GM19023 (cell line): ENCODE measurements at regions not wholly inside any gene's neighbourhood (a gene's known extent, or its start where the extent isn't known, plus 50 kb on each side); places are given as distances from the start of the nearest gene placed in this dataset.
A peak's percentile ranks its signal among the peaks of the same experiment; 100 is the strongest.

Experiments
- ATAC-seq: cut with Tn5 transposase; IDR thresholded peaks from one replicate; pipeline ENCODE4 v1.9.1; 2021; ENCODE audit warnings: mild to moderate bottlenecking, moderate library complexity; ENCODE audit not compliant: unreplicated experiment

DNA sequence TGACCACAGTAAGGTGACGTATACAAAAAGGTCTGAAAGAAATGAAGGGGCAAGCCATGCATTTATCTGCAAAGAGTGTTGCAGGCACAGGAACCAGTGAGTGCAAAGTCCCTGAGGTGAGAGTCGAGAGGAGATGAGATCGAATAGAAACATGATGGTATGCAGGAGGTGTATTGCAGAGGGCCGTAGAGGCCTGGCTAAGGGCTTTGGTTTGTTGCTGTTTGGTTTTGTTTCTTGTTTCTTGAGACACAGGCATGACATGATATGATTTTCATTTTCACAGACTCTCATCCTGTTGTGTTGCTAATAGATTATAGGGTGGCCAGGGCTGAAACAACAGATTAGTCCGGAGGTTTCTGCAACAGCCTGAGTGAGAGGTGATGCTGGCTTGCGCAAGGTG, 80.4 kb downstream of the HSPH1 start:
- ATAC-seq, result no peak

DNA sequence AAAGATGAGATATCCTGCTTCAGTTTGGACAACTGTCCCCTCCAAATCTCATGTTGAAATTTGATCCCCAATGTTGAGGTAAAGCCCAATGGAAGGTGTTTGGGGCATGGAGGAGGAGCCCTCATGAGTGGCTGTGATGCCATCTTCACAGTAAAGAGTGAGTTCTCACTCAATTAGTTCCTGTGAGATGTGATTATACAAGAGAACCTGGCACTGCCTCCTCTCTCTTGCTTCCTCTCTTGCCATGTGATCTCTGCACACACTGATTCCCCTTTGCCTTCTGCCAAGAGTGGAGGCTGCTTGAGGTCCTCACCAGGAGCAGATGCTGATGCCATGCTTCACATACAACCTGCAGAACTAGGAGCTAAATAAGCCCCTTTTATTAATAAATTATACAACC, 86.9 kb downstream of the HSPH1 start:
- no peak for ATAC-seq

DNA sequence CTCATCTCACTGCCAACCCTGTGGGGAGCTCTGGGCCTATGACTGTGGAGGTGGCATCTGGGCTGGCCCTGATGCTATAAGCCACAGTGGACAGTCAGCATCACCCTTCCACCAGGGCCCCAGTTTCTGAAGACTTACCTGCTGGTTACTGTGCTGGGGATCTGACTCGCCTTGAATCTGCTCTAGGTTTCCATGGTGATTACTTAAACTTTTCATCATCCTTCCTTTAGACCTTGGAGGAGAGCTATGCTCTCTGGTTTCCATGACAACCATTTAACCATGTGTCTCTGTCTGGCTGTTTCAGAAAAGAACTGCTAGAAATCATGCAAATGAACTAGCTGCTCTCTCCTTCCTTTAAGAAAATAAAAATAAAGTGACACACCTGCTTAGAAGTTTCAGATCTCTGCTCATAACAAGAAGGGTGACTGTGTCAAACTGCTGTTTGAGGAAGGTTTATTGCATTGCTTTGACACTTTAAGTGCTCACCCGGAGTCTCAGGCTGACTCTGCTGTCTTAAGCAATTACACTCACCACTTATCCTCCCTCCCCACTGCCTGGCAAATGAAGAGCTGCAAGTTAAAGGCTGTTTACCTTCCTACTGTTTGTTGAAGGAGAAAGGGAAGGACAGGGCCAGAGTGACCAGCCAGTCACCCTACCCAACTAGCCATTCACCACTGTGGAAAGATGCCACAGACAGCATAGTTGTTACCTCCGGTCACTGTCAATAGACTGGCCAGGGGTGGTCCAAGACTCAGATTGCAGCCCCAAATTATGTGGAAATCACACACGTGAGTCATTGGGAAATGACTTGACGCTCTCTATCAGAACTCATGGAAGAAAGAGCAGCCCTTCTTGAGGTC, 87.6 kb downstream of the HSPH1 start:
- peak; percentile 92 for ATAC-seq

DNA sequence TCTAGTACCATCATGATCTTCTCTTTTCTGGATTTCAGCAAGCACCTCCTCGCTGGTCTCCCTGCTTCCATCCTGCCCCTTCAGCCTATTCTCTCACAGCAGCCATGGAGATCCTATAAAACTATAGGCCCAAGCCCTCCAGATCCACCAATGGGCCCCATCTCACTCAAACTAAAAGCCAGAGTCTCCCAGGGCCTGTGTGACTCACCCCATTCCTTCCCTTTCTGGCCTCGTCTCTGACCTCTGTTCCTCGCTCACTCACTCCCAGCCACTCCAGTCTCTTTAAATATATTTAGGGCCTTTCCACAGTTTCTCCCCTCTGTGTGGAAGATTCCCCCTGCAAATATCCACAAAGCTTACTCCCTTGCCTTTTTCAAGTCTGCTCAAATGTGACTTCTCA, 89.7 kb downstream of the HSPH1 start:
- ATAC-seq, result no peak

DNA sequence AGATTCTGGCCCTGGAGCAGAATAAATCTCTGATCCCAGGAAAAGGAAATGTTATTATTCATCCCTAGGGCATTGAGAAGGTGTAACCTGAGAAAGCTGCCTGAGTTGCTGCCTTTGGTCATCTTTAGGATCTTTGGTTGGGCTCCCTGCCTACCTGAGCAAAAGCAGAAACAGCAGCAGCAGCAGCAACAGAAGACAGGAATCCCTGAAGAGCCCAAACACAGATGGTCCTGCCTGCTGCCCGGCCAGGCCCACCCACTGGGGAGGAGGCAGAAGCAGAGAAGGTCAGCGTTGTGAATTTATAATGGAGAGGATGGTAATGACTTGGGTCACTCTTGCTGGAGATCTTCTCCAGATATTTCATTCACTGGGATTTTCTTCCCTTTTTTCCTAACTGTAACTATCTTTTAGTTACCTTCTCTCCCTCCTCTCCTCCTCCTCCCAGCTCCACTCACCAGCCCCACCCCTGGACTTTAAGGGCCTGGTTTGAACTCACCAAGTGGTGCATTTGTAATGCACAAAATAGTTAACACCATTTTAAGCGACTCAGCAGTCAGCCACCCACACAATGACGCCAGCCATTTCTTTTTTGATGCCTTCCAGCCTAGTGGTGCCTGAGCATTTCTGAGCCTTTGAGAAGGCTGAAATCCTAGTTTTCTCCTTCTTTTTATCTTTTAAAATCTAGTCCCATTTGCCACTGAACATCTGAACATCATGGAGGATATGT, 91.7 kb downstream of the HSPH1 start:
- no peak for ATAC-seq

DNA sequence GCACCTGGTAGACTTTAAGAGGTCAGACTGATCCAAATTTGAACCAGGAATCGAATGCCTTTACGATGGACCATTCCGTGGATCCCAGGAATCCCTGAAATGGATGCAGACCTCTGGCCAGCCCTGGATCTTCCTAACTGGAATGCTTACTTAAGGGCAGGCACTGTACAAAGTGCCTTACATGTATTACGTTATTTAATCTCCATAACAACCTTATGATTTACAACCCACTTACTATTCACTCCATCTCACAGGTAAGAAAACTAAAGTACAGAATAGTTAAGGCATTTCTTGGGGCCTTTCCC, 93.6 kb downstream of the HSPH1 start:
- no peak for ATAC-seq

DNA sequence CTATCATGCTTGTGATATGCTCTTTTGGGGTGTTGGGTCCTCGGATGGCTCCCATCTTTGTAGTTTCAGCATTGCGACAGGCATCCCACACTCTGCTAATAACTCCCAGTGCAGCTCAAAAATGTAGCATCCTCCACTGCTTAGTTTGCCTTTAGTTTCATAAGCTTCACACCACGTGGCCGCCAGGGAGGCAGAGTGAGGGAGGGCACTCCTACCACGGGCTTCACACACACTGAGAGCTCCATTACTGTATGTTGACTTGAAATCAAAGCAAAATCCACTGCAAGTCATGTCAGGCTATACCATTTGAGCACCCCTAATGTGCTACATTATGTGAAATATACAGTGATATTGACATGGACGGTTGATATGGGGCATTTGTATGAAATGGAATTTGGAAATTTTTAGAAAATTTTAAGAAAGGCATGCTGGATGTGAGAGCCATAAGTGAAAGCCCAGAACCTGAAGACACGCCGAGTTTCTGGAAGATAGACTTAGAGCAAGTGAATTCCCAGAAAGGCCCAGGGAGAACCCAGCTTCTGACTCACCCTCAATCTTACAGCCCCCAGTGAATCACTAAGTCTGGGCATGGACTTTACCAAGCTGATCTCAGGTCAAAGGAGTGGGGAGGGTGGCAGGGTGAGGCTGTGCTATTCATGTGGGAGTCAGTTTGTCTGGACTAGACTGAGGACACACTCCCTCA, 94.1 kb downstream of the HSPH1 start:
- ATAC-seq, result no peak

DNA sequence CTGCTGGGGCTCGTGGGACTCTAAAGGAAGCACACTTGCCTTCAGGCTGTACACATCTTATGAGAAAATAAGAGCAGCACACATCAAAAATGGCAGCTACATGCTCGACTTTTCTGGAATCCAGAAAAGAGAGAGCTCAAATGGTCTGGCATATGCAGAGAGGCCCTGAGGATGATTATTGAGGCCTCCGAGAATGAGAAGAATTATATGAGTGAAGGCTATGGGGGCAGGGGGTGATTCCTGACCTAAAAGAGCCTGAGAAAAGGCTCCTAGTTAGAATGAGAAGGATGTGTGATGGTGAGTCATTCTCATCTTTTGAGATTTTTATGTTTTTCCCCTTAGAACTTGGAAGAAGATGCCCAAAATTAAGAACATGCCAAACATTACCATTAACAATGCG, 97.1 kb downstream of the HSPH1 start:
- ATAC-seq, result no peak

DNA sequence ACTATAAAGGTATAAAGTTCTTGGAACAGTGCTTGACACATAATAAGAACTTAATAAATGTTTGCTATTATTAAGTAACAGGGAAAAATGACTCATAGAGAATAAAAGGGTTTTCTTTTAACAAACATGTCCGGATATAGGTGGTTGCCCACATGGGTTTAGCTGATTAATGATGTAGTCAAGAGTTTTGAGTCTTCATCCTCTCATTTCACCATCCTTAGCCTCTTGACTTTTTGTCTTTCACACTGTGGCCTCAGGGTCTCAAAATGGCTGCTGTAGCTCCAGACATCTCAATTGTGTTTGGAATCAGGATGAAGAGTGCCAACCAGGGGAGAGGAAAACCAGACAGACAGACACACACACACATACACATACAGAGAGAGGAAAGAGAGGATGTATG, 97.9 kb downstream of the HSPH1 start:
- no peak for ATAC-seq

DNA sequence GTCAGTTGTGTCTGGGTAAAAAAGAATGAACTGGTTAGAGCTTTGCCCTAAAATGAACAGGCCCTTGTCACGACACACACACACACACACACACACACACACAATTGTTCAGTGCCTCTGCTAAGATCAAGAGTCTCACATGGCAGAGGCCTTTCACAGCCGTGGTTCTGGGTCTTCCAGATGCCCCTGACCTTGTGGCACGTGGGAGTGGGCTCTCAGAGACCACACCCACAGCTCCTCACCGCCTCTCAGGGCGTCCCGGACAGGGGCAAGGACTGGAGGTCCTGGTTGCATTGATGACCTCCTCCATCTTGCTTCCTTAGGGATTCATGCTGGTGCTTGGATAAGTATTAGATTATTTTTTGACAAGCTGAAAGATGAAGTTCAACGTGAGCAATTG, 101.0 kb downstream of the HSPH1 start:
- ATAC-seq, result no peak

DNA sequence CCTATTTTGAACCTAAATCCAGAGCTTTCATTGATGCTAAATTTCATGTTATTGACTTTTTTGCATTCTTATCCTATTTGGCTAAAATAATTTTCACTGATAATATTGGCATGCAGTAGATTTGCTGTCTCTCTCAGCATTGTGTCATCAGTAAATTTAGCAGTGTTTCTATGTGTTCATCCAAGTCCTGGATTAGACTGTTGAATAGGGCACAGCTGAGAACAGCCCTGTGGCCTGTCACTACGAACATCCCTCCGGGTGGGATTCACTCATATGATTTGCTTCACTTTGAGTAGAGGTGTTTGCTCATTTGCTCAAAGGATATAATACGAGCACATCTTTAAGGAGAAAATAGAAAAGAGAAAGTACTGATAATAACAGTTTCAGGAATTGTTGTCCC, 101.5 kb downstream of the HSPH1 start:
- ATAC-seq, result no peak

DNA sequence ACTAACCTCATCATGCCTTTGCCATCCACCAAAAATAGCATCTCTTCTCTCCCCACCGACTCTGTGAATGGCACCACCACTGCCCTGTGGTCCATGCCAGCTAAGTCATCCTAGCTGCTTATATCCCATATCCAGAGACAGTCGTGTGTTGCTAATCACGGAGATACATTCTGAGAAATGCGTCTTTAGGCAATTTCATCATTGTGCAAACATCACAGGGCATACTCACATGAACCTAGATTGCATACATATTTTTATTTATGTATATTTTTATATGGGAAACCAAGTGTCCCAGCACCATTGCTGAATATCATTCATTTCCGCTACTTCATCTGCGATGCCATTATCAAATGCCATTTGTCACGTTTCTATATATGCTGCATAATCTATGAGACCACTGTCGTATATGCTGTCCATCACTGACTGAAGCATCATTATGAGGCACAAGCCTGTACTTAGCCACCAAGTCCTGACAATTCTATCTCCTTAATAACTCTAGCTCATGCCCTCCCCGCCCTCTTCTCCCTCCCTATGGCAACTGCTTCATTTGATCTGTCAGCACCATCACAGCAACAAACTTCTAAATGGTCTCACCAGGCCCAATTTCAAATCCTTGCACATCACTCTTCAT, 104.2 kb downstream of the HSPH1 start:
- ATAC-seq, result no peak

DNA sequence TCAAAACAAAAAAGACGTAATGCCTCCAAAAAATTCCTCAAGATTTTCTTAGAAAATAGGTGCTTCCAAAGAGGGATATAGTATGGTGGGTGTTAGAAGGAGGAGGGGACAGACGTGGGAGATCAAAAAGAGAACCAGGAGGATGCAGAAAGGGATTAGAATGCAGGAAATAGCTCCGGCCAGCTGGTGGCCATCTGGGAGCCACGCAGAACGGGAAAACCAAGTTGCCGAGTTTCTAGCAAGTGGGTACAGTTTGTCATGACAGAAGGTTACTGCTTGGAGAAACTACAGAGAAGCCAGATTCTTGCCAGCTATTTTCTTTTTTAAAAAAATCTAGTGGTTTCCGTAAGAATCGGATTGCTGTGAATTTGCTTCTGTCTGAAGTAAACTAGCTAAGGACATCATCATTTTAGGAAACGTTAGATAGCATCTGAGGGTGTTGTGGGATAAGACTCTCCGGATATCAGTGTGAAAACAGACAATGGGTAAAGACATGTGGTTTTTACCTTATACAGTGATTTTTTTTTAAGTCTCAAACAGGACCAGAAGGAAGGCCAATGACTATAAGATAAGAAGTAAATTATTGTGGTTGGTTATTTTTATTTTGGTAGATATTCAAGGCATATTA, 104.9 kb downstream of the HSPH1 start:
- ATAC-seq, result no peak

DNA sequence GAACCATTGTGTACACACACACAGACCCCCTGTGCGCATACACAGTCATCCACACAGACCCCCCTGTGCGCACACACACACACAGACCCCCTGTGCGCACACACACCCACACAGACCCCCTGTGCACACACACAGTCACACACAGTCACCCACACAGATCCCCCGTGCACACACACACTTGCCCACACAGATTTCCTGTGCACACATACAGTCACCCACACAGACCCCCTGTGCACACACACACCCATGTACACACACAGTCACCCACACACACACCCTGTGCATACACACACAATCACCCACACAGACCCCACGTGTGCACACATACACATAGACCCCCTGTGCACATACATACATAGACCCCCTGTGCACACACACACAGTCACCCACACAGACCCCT, 106.1 kb downstream of the HSPH1 start:
- no peak for ATAC-seq

DNA sequence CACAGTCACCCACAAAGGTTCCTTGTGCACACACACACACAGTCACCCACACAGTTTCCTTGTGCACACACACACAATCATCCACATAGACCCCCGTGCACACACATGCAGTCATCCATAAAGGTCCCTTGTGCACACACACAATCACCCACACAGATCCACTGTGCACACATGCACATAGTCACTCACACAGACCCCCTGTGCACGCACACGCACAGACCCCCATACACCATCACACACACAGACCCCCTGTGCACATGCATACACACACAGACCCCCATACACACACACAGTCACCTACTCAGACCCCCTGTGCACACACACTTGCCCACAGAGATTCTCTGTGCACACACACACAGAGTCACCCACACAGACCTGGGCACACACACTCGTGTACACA, 107.1 kb downstream of the HSPH1 start:
- ATAC-seq, result no peak

DNA sequence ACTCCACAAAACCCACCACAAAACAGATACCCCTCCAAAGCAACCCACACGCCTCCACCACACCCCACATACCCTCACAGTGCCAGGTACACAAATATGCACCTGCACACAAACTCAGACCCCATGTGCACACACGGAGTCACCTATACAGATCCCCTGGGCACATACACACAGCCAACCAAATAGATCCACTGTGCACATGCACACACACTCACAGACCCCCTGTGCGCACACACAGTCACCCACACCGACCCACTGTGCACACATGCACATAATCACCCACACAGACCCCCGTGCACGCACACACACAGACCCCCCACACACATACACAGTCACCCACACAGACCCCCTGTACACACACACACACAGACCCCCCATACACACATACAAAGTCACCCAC, 107.8 kb downstream of the HSPH1 start:
- ATAC-seq, result no peak

DNA sequence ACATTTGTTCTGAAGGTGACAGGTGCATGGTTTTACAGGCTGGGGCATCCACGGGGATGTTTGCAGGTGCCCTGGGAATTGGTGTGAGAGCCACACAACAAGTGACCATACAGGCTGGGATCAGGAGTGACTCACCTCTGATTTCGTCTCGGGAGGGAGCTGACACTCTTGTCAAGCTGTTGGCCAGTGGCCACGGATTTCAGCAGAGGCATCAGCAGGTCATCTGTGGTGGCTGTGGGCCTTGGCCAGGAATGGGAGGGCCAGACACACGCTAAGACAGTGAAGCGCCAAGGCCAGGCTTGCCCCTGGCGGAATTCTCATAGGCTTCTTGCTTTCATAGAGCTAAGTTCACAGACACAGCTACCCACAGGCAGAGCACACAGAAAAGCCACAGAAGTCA, 108.6 kb downstream of the HSPH1 start:
- ATAC-seq, result no peak

DNA sequence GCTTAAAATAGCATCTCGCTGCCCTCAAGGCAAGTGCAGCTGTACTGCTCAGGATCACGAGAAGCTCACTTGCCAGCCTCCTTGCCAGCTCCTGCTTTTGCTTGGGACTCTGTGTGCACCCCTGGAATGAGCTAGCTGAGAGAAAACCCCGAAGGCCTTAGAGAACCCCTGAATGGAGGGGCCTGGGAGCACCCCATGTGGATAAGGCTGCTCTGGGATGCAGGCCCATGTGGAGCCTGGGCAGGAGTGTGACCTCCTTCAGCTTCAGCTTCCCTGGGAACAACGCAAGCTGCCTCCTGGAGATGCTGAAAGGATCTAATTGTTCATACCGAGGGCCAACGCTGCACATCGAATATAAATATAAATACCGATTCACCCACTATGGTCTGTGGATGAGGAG, 109.2 kb downstream of the HSPH1 start:
- no peak for ATAC-seq

DNA sequence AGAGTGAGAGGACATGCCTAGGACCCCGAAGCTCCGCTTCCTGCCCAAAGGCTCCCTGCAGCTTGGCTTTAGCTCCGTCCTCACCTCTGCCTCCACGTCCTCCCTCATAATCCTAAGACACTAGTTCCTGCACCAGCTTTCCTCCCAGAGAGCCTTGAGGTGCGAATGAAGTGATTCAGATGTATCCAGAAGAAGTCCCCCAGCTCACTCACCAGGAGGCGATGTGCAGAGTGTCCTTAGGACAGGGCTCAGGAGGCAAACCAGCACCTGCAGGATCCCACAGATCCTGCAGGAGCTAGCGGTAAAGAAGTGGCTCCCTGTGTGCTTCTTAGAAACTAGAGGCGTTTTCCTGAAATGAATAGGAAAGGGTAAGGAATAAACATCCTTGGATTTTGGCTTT, 109.7 kb downstream of the HSPH1 start:
- no peak for ATAC-seq

DNA sequence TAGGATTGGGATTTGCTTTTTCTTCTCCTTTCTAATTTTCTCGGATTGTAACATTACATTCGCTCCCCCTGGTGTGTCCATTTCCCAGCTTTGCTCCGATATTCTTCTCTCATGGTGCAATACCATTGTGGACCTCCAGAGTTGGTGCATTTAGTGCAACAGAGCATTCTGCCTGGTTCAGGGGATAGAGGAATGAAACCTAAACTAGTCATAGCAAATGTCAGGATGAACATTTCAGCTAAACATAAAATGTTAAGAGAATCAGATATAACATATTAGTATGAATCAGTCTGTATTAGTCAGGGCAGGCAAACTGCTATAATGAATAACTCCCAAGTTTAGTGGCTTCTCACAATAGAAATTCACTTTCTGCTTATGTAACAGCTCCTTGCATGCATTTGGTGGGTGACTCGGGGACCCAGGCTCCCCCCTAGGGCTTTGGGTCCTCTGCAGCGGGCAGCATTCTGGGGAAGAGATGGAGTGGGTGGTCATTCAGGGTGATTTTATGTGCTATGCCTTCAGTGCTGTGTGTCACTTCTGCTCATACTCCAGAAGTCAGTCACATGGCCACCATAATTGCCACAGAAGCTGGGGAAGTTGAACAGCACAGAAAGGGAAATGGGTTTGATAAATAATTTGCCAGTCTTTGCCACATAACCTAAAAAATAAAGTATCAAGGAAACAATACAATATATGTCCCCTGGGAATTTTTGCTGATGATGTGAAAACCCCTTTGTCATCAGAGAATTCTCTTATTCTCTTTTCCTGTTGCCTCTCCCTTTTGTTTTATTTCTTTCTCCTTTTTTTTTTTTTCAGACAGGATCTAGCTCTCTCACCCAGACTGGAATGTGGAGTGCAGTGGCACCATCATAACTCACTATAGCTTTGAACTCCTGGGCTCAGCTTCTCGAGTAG, 111.0 kb downstream of the HSPH1 start:
- no peak for ATAC-seq
